Smooth muscle cell (in vitro differentiated cells): ENCODE measurements at regions not wholly inside any gene's neighbourhood (a gene's known extent, or its start where the extent isn't known, plus 50 kb on each side); places are given as distances from the start of the nearest gene placed in this dataset.

Experiments
- DNase-seq: peaks from one replicate; lab custom pipeline; 2025; ENCODE audit not compliant: unreplicated experiment; lab: John Stamatoyannopoulos, UW
- H2AFZ ChIP-seq: fragments of 200-600 bp; sonication (generic); 2 replicates; pipeline ENCODE4 v1.6.0; 2016; ENCODE audit warnings: antibody characterized with exemption, low read depth, mild to moderate bottlenecking
- H3F3A ChIP-seq: fragments of 200-600 bp; sonication (generic); 2 replicates; pipeline ENCODE4 v1.6.0; 2017; ENCODE audit warnings: antibody characterized with exemption, low read depth
- H3K27ac ChIP-seq: fragments of 200-600 bp; sonication (generic); 2 replicates; pipeline ENCODE4 v1.5.1; 2016; ENCODE audit warnings: low read depth, mild to moderate bottlenecking
- H3K27me3 ChIP-seq: fragments of 200-600 bp; sonication (generic); 2 replicates; pipeline ENCODE4 v1.6.1; 2016; ENCODE audit warnings: low read depth, mild to moderate bottlenecking
- H3K36me3 ChIP-seq: fragments of 200-600 bp; sonication (generic); 2 replicates; pipeline ENCODE4 v1.5.1; 2016; ENCODE audit warnings: low read depth
- H3K4me1 ChIP-seq: fragments of 200-600 bp; sonication (generic); 2 replicates; pipeline ENCODE4 v1.5.1; 2016; ENCODE audit warnings: low read depth
- H3K4me2 ChIP-seq: fragments of 200-600 bp; sonication (generic); 2 replicates; pipeline ENCODE4 v1.6.0; 2016; ENCODE audit warnings: mild to moderate bottlenecking
- H3K4me3 ChIP-seq: fragments of 200-600 bp; sonication (generic); 2 replicates; pipeline ENCODE4 v1.5.1; 2016; ENCODE audit warnings: mild to moderate bottlenecking
- H3K79me2 ChIP-seq: fragments of 200-600 bp; sonication (generic); 2 replicates; pipeline ENCODE4 v1.6.0; 2016; ENCODE audit warnings: low read depth, mild to moderate bottlenecking
- H3K9ac ChIP-seq: fragments of 200-600 bp; sonication (generic); 2 replicates; pipeline ENCODE4 v1.6.0; 2016; ENCODE audit warnings: low read depth
- H3K9me3 ChIP-seq: fragments of 200-600 bp; sonication (generic); replicated peaks from 2 replicates; pipeline ENCODE4 v1.5.1; 2016; ENCODE audit warnings: low read depth
- H4K20me1 ChIP-seq: fragments of 200-600 bp; sonication (generic); 2 replicates; pipeline ENCODE4 v1.6.0; 2016; ENCODE audit warnings: low read depth
- CTCF ChIP-seq: fragments of 200-600 bp; sonication (generic); IDR thresholded peaks from 2 replicates; pipeline ENCODE4 v1.5.1; 2017; ENCODE audit warnings: borderline replicate concordance, mild to moderate bottlenecking, antibody characterized with exemption; ENCODE audit not compliant: insufficient read depth, poor library complexity, severe bottlenecking
- WGBS: methylation state at CpG from one replicate; pipeline ENCODE4 v1.1.7; 2016; ENCODE audit warnings: low lambda C conversion rate; 5-methylcytosine and 5-hydroxymethylcytosine counted together

- no peaks in the 10 kb centered on the region for H3K79me2 ChIP-seq
- no peaks in the 10 kb centered on the region for H3K9me3 ChIP-seq
- no peaks in the 10 kb centered on the region for H3F3A ChIP-seq
- H2AFZ ChIP-seq = no peak overlapping the region
- no peaks in the 10 kb centered on the region for H3K4me1 ChIP-seq
- H4K20me1 ChIP-seq = no peaks in the 10 kb centered on the region
- DNase-seq = no peak
- 91% methylated on average over 1 of the region's 1 CpG for WGBS
- no peaks in the 10 kb centered on the region for H3K36me3 ChIP-seq
- no peak overlapping the region for H3K9ac ChIP-seq
- H3K27ac ChIP-seq = no peak overlapping the region
- H3K4me2 ChIP-seq = no peak overlapping the region
- no peak for TF ChIP-seq CTCF
- H3K4me3 ChIP-seq = no peak overlapping the region
- no peaks in the 10 kb centered on the region for H3K27me3 ChIP-seq
These were observed 115.6 kb upstream of the ADTRP start for GRCh38 chr6:11894212-11894611.

GRCh38 chr6:11891547-11891946, 112.9 kb upstream of the ADTRP start:
- DNase-seq = no peak
- H4K20me1 ChIP-seq = no peaks in the 10 kb centered on the region
- H3K4me1 ChIP-seq = no peaks in the 10 kb centered on the region
- no peaks in the 10 kb centered on the region for H3K79me2 ChIP-seq
- H3K4me3 ChIP-seq = no peak overlapping the region
- no peaks in the 10 kb centered on the region for H3K9me3 ChIP-seq
- H3K36me3 ChIP-seq = no peaks in the 10 kb centered on the region
- H3K4me2 ChIP-seq = no peak overlapping the region
- H2AFZ ChIP-seq = no peak overlapping the region
- H3K27me3 ChIP-seq = no peaks in the 10 kb centered on the region
- no peak overlapping the region for H3K9ac ChIP-seq
- H3K27ac ChIP-seq = no peak overlapping the region
- H3F3A ChIP-seq = no peaks in the 10 kb centered on the region
- no peak for TF ChIP-seq CTCF

GRCh38 chr6:11890849-11891248, 112.2 kb upstream of the ADTRP start:
- H3K4me3 ChIP-seq = no peak overlapping the region
- no peaks in the 10 kb centered on the region for H4K20me1 ChIP-seq
- H3F3A ChIP-seq = no peaks in the 10 kb centered on the region
- no peaks in the 10 kb centered on the region for H3K4me1 ChIP-seq
- no peaks in the 10 kb centered on the region for H3K36me3 ChIP-seq
- H3K79me2 ChIP-seq = no peaks in the 10 kb centered on the region
- WGBS = 95% methylated on average over 1 of the region's 1 CpG
- H3K9me3 ChIP-seq = no peaks in the 10 kb centered on the region
- no peaks in the 10 kb centered on the region for H3K27me3 ChIP-seq
- H2AFZ ChIP-seq = no peak overlapping the region
- no peak for TF ChIP-seq CTCF
- H3K9ac ChIP-seq = no peak overlapping the region
- no peak overlapping the region for H3K27ac ChIP-seq
- H3K4me2 ChIP-seq = no peak overlapping the region
- DNase-seq = no peak

- no peak for DNase-seq
- no peaks in the 10 kb centered on the region for H3K27me3 ChIP-seq
- no peak overlapping the region for H3K4me2 ChIP-seq
- TF ChIP-seq CTCF = no peak
- H2AFZ ChIP-seq = no peak overlapping the region
- H3K27ac ChIP-seq = no peak overlapping the region
- H3K36me3 ChIP-seq = no peaks in the 10 kb centered on the region
- H3K4me3 ChIP-seq = no peak overlapping the region
- H3K79me2 ChIP-seq = no peaks in the 10 kb centered on the region
- no peaks in the 10 kb centered on the region for H3K9me3 ChIP-seq
- no peaks in the 10 kb centered on the region for H3K4me1 ChIP-seq
- H3F3A ChIP-seq = no peaks in the 10 kb centered on the region
- H3K9ac ChIP-seq = no peak overlapping the region
- H4K20me1 ChIP-seq = no peaks in the 10 kb centered on the region
These were observed 111.6 kb upstream of the ADTRP start for GRCh38 chr6:11890209-11890608.
